NCI-H1694 treated with DMSO at 0.1 percent for 48 hours (cell line): ENCODE measurements at regions not wholly inside any gene's neighbourhood (a gene's known extent, or its start where the extent isn't known, plus 50 kb on each side); places are given as distances from the start of the nearest gene placed in this dataset.
A peak's percentile ranks its signal among the peaks of the same experiment; 100 is the strongest.
"Not testable (repeated sequence)": the region's sequence is repeated elsewhere in the genome, so short reads cannot be mapped to it uniquely, and the experiment has no call there.

ENCODE experiments used
- DNase-seq: peaks from one replicate; lab custom pipeline; 2025; lab: John Stamatoyannopoulos, UW

- DNase-seq: no peak
Observed at GRCh38 chr9:97773723-97774122, 76.6 kb upstream of the XPA start.

- DNase-seq: no peak
Observed at GRCh38 chr9:97774673-97775072, 77.5 kb upstream of the XPA start.

GRCh38 chr9:97778740-97779139 lies 74.3 kb upstream of the FOXE1 start:
- DNase-seq: not testable (repeated sequence)

- DNase-seq: no peak
Observed at GRCh38 chr9:97779608-97780007, 73.4 kb upstream of the FOXE1 start.

GRCh38 chr9:97781902-97782301 lies 71.1 kb upstream of the FOXE1 start:
- no peak for DNase-seq

GRCh38 chr9:97786341-97786740 lies 66.7 kb upstream of the FOXE1 start:
- DNase-seq: no peak

GRCh38 chr9:97787551-97787950 lies 65.5 kb upstream of the FOXE1 start:
- no peak for DNase-seq

- DNase-seq: no peak
Observed at GRCh38 chr9:97788763-97789663, 64.0 kb upstream of the FOXE1 start.

- no peak for DNase-seq
Observed at GRCh38 chr9:97790542-97790941, 62.5 kb upstream of the FOXE1 start.

GRCh38 chr9:97791542-97791941 lies 61.5 kb upstream of the FOXE1 start:
- no peak for DNase-seq

GRCh38 chr9:97793067-97793466 lies 60.0 kb upstream of the FOXE1 start:
- no peak for DNase-seq

- DNase-seq: no peak
Observed at GRCh38 chr9:97794666-97795065, 58.4 kb upstream of the FOXE1 start.

GRCh38 chr9:97796176-97796575 lies 56.9 kb upstream of the FOXE1 start:
- DNase-seq: not testable (repeated sequence)

- DNase-seq: no peak
Observed at GRCh38 chr9:97801180-97801579, 51.8 kb upstream of the FOXE1 start.

- DNase-seq: no peak
Observed at GRCh38 chr9:97802276-97802675, 50.8 kb upstream of the FOXE1 start.

- peak; percentile 27 for DNase-seq
Observed at GRCh38 chr9:97803167-97804058, 49.6 kb upstream of the FOXE1 start.
